ENCODE measurements at regions not wholly inside any gene's neighbourhood (a gene's known extent, or its start where the extent isn't known, plus 50 kb on each side); places are given as distances from the start of the nearest gene placed in this dataset.

DNA sequence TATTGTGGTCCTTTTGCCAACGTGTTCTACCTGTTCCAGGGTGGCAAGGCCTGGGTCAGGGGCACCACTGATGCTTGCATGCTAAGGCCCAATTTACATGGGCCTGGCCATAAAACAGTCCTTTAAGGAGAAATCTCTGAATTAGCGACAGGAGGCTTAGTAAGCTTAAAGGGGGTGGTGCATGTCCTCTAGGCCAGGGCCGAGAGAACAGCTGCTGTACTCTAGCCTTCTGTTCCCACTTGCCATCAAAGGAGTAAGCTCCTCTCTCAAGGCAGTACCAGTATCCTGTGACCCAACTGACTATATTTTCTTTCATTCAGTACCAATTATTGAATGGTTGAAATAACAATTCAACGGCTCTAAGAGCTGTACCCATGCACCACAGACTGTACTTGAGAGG lies 67.7 kb upstream of the ZDHHC17 start:
- Histone ChIP-seq H3K9me3 (ENCODE audit: control insufficient read depth in 1 of 2, insufficient read depth in 1 of 2, low read depth in 1 of 2, low read length in 2 of 2) (no peaks in the 10 kb centered on the region), H3K4me3 (replicated peaks in 1 of 2; ENCODE audit: low read depth in 1 of 2, low read length in 2 of 2) (no peak overlapping the region), H3K9ac (ENCODE audit: low read length) (no peak overlapping the region), H3K4me1 (ENCODE audit: control insufficient read depth in 1 of 2, insufficient read depth in 2 of 2, low read length in 2 of 2) (no peaks in the 10 kb centered on the region), H3K4me2 (ENCODE audit: low read length) (no peak overlapping the region), H4K20me1 (ENCODE audit: insufficient read depth) (no peaks in the 10 kb centered on the region), H2AFZ (ENCODE audit: low read depth, low read length, poor library complexity, severe bottlenecking) (no peak overlapping the region), H3K79me2 (ENCODE audit: insufficient read depth, low read length) (no peaks in the 10 kb centered on the region), H3K36me3 (ENCODE audit: control insufficient read depth in 1 of 2, insufficient read depth in 2 of 2, low read length in 2 of 2) (no peaks in the 10 kb centered on the region), H3K27ac (ENCODE audit: low read depth, low read length) (no peak overlapping the region), H3K9me2 (ENCODE audit: insufficient read depth) (no peaks in the 10 kb centered on the region), H3K27me3 (ENCODE audit: insufficient read depth, low read length) (no peaks in the 10 kb centered on the region)
- ChIA-PET RAD21 (ENCODE audit: low non-redundant PET in 1 of 2, low total read pairs in 2 of 2, uncharacterized antibody in 2 of 2, unreplicated experiment in 2 of 2) (no interaction called here), CTCF (no interaction called here), POLR2A (no interaction called here)
- DNase-seq (ENCODE audit: low read depth, low spot score) (no peak), ATAC-seq (no peak)
- intact Hi-C loops (cut with micrococcal nuclease): no loop called here
- BruUV-seq (replicated peaks): no TSS peak
- TF ChIP-seq, protein P1, sequence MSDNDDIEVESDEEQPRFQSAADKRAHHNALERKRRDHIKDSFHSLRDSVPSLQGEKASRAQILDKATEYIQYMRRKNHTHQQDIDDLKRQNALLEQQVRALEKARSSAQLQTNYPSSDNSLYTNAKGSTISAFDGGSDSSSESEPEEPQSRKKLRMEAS (IDR thresholded peaks at IDR 0.05): no peak

DNA sequence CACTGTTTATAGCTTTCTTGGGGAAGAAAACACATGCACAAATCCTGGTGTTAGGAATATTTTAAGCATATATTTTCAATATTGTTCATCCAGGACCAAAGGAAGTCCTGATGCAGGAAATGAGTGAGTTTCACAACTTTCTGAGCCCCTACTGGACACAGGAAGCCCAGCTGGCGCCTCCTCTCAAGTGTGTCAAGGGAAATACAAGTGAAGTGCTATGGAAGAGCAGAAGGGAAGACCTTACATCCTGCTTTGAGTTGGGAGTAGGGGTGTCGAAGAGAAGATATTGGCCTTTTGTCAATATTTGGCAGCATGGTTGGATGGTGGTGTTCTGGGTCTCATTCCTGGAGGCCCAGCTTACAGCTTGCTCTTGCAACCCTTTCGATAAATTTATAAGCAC lies 66.1 kb upstream of the ZDHHC17 start:
- Histone ChIP-seq H3K79me2 (ENCODE audit: insufficient read depth, low read length) (no peaks in the 10 kb centered on the region), H3K4me1 (ENCODE audit: control insufficient read depth in 1 of 2, insufficient read depth in 2 of 2, low read length in 2 of 2) (no peaks in the 10 kb centered on the region), H3K27ac (ENCODE audit: low read depth, low read length) (no peak overlapping the region), H2AFZ (ENCODE audit: low read depth, low read length, poor library complexity, severe bottlenecking) (no peak overlapping the region), H3K27me3 (ENCODE audit: insufficient read depth, low read length) (no peaks in the 10 kb centered on the region), H3K9me3 (ENCODE audit: control insufficient read depth in 1 of 2, insufficient read depth in 1 of 2, low read depth in 1 of 2, low read length in 2 of 2) (no peaks in the 10 kb centered on the region), H3K9ac (ENCODE audit: low read length) (no peak overlapping the region), H3K4me2 (ENCODE audit: low read length) (no peak overlapping the region), H3K9me2 (ENCODE audit: insufficient read depth) (no peaks in the 10 kb centered on the region), H3K4me3 (replicated peaks in 1 of 2; ENCODE audit: low read depth in 1 of 2, low read length in 2 of 2) (no peak overlapping the region), H3K36me3 (ENCODE audit: control insufficient read depth in 1 of 2, insufficient read depth in 2 of 2, low read length in 2 of 2) (no peaks in the 10 kb centered on the region), H4K20me1 (ENCODE audit: insufficient read depth) (no peaks in the 10 kb centered on the region)
- ATAC-seq (no peak), DNase-seq (ENCODE audit: low read depth, low spot score) (no peak)
- RAD21 ChIA-PET (ENCODE audit: low non-redundant PET in 1 of 2, low total read pairs in 2 of 2, uncharacterized antibody in 2 of 2, unreplicated experiment in 2 of 2): no interaction called here
- TF ChIP-seq ZNF274 (IDR thresholded peaks at IDR 0.05; ENCODE audit: low read depth, low read length) (no peak), POLR2A (IDR thresholded peaks at IDR 0.05; ENCODE audit: borderline replicate concordance, extremely low read depth, insufficient read depth, insufficient read length) (no peak), EZH2phosphoT487 (IDR thresholded peaks at IDR 0.05; ENCODE audit: borderline replicate concordance) (no peak), CEBPB (IDR thresholded peaks at IDR 0.05; ENCODE audit: low read depth) (no peak), CBX3 (IDR thresholded peaks at IDR 0.05; ENCODE audit: low read depth) (no peak), SRF (IDR thresholded peaks at IDR 0.05; ENCODE audit: low read depth) (no peak), ZFX (IDR thresholded peaks at IDR 0.05) (no peak), ELF1 (IDR thresholded peaks at IDR 0.05; ENCODE audit: borderline replicate concordance, low read depth) (no peak), YY1 (IDR thresholded peaks at IDR 0.05; ENCODE audit: extremely low read depth, insufficient replicate concordance, low read depth, low read length) (no peak), TCF7L2 (IDR thresholded peaks at IDR 0.05; ENCODE audit: borderline replicate concordance, extremely low read depth, insufficient read depth, insufficient read length) (no peak), POLR2AphosphoS5 (IDR thresholded peaks at IDR 0.05; ENCODE audit: low read depth, low read length) (no peak), RAD21 (IDR thresholded peaks at IDR 0.05; ENCODE audit: low read depth) (no peak)
- TF ChIP-seq, protein P2, sequence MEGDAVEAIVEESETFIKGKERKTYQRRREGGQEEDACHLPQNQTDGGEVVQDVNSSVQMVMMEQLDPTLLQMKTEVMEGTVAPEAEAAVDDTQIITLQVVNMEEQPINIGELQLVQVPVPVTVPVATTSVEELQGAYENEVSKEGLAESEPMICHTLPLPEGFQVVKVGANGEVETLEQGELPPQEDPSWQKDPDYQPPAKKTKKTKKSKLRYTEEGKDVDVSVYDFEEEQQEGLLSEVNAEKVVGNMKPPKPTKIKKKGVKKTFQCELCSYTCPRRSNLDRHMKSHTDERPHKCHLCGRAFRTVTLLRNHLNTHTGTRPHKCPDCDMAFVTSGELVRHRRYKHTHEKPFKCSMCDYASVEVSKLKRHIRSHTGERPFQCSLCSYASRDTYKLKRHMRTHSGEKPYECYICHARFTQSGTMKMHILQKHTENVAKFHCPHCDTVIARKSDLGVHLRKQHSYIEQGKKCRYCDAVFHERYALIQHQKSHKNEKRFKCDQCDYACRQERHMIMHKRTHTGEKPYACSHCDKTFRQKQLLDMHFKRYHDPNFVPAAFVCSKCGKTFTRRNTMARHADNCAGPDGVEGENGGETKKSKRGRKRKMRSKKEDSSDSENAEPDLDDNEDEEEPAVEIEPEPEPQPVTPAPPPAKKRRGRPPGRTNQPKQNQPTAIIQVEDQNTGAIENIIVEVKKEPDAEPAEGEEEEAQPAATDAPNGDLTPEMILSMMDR (IDR thresholded peaks at IDR 0.05 in 2 of 3, conservative IDR thresholded peaks at IDR 0.05 in 1 of 3; ENCODE audit: borderline replicate concordance in 1 of 3, insufficient read depth in 1 of 3, low read depth in 2 of 3, low read length in 2 of 3): no peak
- TF ChIP-seq, protein P3, sequence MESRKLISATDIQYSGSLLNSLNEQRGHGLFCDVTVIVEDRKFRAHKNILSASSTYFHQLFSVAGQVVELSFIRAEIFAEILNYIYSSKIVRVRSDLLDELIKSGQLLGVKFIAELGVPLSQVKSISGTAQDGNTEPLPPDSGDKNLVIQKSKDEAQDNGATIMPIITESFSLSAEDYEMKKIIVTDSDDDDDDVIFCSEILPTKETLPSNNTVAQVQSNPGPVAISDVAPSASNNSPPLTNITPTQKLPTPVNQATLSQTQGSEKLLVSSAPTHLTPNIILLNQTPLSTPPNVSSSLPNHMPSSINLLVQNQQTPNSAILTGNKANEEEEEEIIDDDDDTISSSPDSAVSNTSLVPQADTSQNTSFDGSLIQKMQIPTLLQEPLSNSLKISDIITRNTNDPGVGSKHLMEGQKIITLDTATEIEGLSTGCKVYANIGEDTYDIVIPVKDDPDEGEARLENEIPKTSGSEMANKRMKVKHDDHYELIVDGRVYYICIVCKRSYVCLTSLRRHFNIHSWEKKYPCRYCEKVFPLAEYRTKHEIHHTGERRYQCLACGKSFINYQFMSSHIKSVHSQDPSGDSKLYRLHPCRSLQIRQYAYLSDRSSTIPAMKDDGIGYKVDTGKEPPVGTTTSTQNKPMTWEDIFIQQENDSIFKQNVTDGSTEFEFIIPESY (IDR thresholded peaks at IDR 0.05; ENCODE audit: extremely low read depth, insufficient replicate concordance, low read length): no peak
- TF ChIP-seq, protein P4, sequence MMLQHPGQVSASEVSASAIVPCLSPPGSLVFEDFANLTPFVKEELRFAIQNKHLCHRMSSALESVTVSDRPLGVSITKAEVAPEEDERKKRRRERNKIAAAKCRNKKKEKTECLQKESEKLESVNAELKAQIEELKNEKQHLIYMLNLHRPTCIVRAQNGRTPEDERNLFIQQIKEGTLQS (IDR thresholded peaks at IDR 0.05): no peak
- TF ChIP-seq, protein P1 (IDR thresholded peaks at IDR 0.05): no peak
- no TSS peak for BruUV-seq (replicated peaks)
- CTCF ChIA-PET: no interaction called here
- intact Hi-C loops (cut with micrococcal nuclease): no loop called here
- POLR2A ChIA-PET: no interaction called here

Data from HCT116 (cell line).